Kidney (tissue), 13 donors: ENCODE measurements at regions not wholly inside any gene's neighbourhood (a gene's known extent, or its start where the extent isn't known, plus 50 kb on each side); places are given as distances from the start of the nearest gene placed in this dataset.

Experiments
- DNase-seq, 5 donors: peaks; one replicate each; pipeline ENCODE4 v3.0.0-alpha.2; 2013 to 2020
- FAIRE-seq: peaks from 2 replicates; lab custom pipeline; 2012; peaks lifted over from hg19 to GRCh38; lab: Jason Lieb, UNC
- H3K27ac ChIP-seq, 2 donors: one replicate each; pipeline ENCODE4 v1.7.0; 2013; ENCODE audit warnings: low read depth in 2 of 2, low read length in 2 of 2, inconsistent platforms in 1 of 2
- H3K27me3 ChIP-seq: one replicate; pipeline ENCODE4 v1.7.1; 2013; ENCODE audit warnings: low read length, inconsistent platforms; ENCODE audit not compliant: control insufficient read depth, insufficient read depth
- H3K36me3 ChIP-seq, 3 donors: one replicate each; pipeline versions ENCODE4 v1.7.0 to v1.7.1; 2013; ENCODE audit warnings: low read length in 3 of 3, control low read depth in 1 of 3, inconsistent platforms in 1 of 3; ENCODE audit not compliant: insufficient read depth in 3 of 3, control insufficient read depth in 2 of 3
- H3K4me1 ChIP-seq, 3 donors: one replicate each; pipeline versions ENCODE4 v1.7.0 to v1.7.1; 2013; ENCODE audit warnings: low read length in 3 of 3, inconsistent platforms in 1 of 3, low read depth in 1 of 3; ENCODE audit not compliant: control insufficient read depth in 2 of 3, insufficient read depth in 2 of 3
- H3K4me3 ChIP-seq, 3 donors: one replicate each; pipeline versions ENCODE4 v1.7.0 to v1.8.1; 2013; ENCODE audit warnings: low read length in 3 of 3, control low read depth in 1 of 3, inconsistent platforms in 1 of 3
- H3K9ac ChIP-seq, 3 donors: one replicate each; pipeline versions ENCODE4 v1.7.0 to v1.7.1; 2013; ENCODE audit warnings: low read length in 3 of 3, control low read depth in 1 of 3, inconsistent platforms in 1 of 3
- H3K9me3 ChIP-seq, 3 donors: one replicate each; pipeline versions ENCODE4 v1.7.0 to v1.7.1; 2013; ENCODE audit warnings: low read length in 3 of 3, control low read depth in 1 of 3, inconsistent platforms in 1 of 3; ENCODE audit not compliant: control insufficient read depth in 2 of 3, insufficient read depth in 1 of 3
- CTCF ChIP-seq: IDR thresholded peaks from 3 replicates; pipeline ENCODE4 v1.5.1; 2012; ENCODE audit warnings: mild to moderate bottlenecking, moderate library complexity, borderline replicate concordance; ENCODE audit not compliant: insufficient read depth; ENCODE audit errors: extremely low read depth
- intact Hi-C: fragments of 100-400 bp; cut with DNase I; formaldehyde crosslinking; loops from one replicate; pipeline ENCODE4 v1.11.1; 2022
- donor health status: control.
- donor health status: control.
- donor health status: control.
- donor health status: control.
- donor health status: control.
- donor health status: DM: yes; HTN: yes; CAD: no.
- donor health status: Normal renal cell carcinoma (clear cell type).

DNA sequence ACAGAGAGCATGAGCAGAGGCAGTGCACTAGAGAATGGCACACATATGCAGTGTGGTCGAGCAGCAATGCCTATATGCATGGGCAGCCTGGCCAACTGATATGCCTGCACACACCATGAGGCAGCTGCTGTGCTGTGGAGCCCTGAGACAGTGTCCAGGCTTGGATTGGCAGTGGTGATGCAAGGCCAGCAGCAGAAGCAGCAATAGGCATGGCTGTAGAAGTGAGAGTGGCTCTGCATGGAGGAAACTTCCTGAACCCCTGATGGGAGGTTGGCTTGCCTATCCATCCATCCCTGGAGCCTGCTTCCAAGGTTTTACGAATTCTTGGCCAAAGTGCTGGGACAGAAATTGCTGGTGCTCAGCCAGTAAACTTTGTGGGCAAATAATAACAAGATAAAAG is 89.7 kb downstream of the DIRAS3 start:
- Histone ChIP-seq H3K27me3 (no peaks in the 10 kb centered on the region), H3K9ac (no peak overlapping the region), H3K9me3 (peaks cover 0 to 18% (median 0%) of the 10 kb centered on the region in 3 donors), H3K4me1 (no peaks in the 10 kb centered on the region), H3K36me3 (no peaks in the 10 kb centered on the region), H3K27ac (no peak overlapping the region), H3K4me3 (no peak overlapping the region)
- FAIRE-seq (no peak), DNase-seq (no peak)
- no peak for TF ChIP-seq CTCF
- intact Hi-C loops, result no loop called here

- no peak for TF ChIP-seq CTCF
- no peak overlapping the region for H3K9ac ChIP-seq
- FAIRE-seq (no peak), DNase-seq (no peak)
- H3K9me3 ChIP-seq, result peaks cover 0 to 15% (median 0%) of the 10 kb centered on the region in 3 donors
- intact Hi-C loops, result no loop called here
- H3K36me3 ChIP-seq, result no peaks in the 10 kb centered on the region
- H3K27me3 ChIP-seq, result no peaks in the 10 kb centered on the region
- H3K27ac ChIP-seq, result no peak overlapping the region
- H3K4me1 ChIP-seq, result no peaks in the 10 kb centered on the region
- H3K4me3 ChIP-seq, result no peak overlapping the region
Observed at GRCh38 chr1:67958472-67958871, 92.0 kb downstream of the DIRAS3 start.

- no peak overlapping the region for H3K27ac ChIP-seq
- intact Hi-C loops, result no loop called here
Observed at GRCh38 chr1:67957066-67957465, 93.4 kb downstream of the DIRAS3 start.

More at GRCh38 chr1:67957066-67957465, 93.4 kb downstream of the DIRAS3 start:
- Histone ChIP-seq H3K36me3 (no peaks in the 10 kb centered on the region), H3K9ac (no peak overlapping the region), H3K9me3 (peaks cover 0 to 2% (median 0%) of the 10 kb centered on the region in 3 donors), H3K4me3 (no peak overlapping the region), H3K4me1 (no peaks in the 10 kb centered on the region), H3K27me3 (no peaks in the 10 kb centered on the region)
- TF ChIP-seq CTCF, result no peak
- no peak for FAIRE-seq
- peak in 2 of 5 donors; percentile 60 to 75 for DNase-seq
